ENCODE measurements at regions not wholly inside any gene's neighbourhood (a gene's known extent, or its start where the extent isn't known, plus 50 kb on each side); places are given as distances from the start of the nearest gene placed in this dataset.

- TF ChIP-seq POLR2A (IDR thresholded peaks at IDR 0.05) (no peak), CTCF (IDR thresholded peaks at IDR 0.05 in 8 of 11, conservative IDR thresholded peaks at IDR 0.05 in 3 of 11) (no peak)
Observed at GRCh38 chr14:56976211-56976610, 165.9 kb upstream of the OTX2 start.

All from spleen (tissue), 7 donors.